AG10803 (cell line): ENCODE measurements at regions not wholly inside any gene's neighbourhood (a gene's known extent, or its start where the extent isn't known, plus 50 kb on each side); places are given as distances from the start of the nearest gene placed in this dataset.
A peak's percentile ranks its signal among the peaks of the same experiment; 100 is the strongest.

Experiments
- DNase-seq: peaks from one replicate; pipeline ENCODE4 v3.0.0; 2010; ENCODE audit warnings: low read depth
- H3K4me3 ChIP-seq: 2 replicates; pipeline ENCODE4 v1.5.1; 2011; ENCODE audit warnings: mild to moderate bottlenecking, low read length, control low read depth
- CTCF ChIP-seq: conservative IDR thresholded peaks from 2 replicates; pipeline ENCODE4 v1.5.1; 2011; ENCODE audit warnings: mild to moderate bottlenecking, low read length, control low read depth, inconsistent platforms

DNA sequence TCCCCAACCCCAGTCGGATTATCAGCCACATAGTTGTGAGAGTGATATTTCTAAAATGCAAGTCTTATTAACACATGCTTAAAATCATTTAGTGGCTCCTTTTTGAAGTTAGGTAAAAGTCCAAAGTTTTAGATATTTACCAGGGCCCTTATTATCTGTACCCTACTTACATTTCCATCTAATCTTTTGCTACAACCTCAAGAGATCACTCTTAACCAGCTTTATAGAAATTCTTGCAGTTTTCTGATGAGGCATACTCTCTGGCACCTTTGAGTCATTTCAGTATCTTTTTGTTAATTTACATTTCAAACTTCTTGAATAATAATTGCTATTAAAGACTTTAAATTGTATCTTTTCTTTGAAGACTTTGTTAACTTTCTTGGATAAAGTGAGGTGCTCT lies 453.3 kb downstream of the RFPL4B start:
- DNase-seq, result no peak
- H3K4me3 ChIP-seq, result no peak overlapping the region
- TF ChIP-seq CTCF, result no peak

- TF ChIP-seq CTCF, result no peak
- H3K4me3 ChIP-seq, result no peak overlapping the region
- peak; percentile 32 for DNase-seq
Observed at GRCh38 chr6:112800916-112801315, 453.8 kb downstream of the RFPL4B start.

DNA sequence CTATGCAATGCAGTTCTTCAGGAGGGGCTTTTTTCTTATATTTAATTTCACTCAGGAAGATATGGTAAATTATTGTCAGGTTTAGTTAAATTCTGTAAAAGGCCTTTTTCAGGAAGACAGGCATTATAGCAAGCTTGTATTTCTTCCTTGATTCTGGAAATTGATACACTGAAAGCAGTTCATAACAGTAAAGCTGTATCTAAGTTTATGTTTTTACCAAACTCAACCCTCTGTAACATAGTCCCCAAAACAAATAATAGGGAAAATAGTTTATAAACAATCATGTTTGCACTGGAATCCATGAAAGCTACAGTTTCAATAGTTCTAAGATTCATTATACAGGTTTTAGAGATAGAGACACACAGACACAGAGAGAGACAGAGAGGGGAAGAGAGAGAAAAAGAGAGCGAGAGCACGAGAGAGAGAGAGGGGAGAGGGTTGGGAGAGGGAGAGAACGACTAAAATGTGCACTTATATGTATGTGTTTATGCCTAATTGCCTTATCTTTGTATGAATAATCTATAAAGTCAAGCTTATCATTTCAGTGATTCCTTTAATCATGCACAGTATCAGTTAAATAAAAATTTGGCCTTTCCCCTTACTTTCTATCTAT lies 454.4 kb downstream of the RFPL4B start:
- H3K4me3 ChIP-seq, result no peak overlapping the region
- TF ChIP-seq CTCF, result no peak
- DNase-seq, result no peak

DNA sequence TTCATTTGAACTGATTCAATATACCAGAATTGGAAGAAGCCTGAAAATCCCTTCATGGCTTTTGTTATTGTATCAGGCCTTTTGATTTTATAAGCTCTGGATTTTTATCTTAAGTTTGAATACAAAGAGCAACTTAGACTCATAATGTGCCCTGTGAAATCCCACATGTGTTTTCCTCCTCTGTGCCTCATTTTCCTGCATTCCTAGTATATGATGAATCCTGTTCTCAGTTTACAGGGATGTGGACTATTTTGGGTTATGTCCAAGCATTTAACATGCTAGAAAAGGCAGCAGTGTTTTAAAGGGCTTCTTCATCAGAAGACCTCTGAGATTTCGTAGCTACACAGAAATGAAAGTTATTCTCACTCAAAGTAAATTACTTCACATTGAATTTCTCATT lies 455.0 kb downstream of the RFPL4B start:
- peak; percentile 92 for DNase-seq

DNA sequence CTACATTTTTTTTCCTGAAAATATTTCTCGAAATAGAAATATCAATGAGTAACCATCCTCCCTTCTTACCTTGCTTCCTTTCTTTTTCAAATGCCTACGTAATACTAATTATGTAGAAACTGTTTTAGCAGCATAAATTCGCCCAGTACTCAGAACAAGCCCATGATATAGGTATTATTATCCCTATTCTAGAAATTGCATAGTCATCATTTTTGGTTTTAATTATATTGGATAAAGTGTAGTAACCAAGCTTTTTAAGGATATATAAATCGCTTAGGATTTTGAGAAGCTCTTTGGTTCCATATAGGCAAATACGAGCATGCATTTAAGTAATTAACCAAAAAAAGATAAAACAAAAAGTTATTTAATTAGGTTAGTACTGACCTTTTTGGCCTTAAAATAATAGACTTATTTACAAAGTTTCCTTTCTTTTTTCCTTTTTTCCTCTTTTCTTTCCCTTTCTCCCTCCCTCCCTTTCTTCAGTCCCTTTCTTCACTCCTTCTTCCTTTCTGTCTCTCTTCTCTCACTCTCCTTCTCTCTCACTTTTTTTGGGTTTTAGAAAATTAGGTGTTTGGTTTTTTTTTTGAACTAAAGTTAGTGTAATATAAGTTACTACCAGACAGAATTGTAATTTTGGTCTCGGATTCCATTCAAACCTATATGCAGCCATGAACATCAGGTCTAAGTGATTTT lies 457.7 kb downstream of the RFPL4B start:
- no peak for TF ChIP-seq CTCF
- no peak for DNase-seq

More for the DNA sequence above, 455.0 kb downstream of the RFPL4B start:
- H3K4me3 ChIP-seq, result no peak overlapping the region
- TF ChIP-seq CTCF, result no peak

DNA sequence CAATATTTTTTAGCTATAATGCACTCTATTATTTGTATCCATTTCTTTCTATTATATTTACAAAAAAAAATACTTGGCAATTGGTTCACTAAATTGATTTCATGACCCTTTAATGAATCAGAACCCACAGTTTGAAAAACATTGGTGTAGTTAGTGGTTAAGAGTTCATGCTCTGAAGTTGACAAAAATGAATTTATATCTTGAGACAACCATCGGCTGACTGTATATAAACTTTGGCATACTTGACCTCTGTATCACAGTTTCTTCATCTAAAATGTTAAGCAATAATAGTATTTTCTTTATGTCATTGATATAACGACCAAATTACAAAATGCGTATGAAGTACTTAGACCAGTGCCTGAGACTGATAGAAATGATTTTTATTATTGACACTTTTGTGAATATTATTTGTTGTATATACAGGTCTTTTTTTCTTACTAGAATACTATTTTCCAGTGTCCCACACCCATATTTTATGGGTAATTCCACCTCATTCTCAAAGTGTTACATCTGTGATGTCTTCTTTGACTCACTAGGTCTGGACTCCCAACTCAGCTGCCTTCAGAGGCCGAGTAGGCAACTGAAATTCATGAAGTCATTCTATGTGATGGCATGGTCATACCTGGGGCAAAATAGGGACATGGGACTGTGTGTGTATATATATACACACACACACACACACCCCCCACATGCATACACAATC lies 459.2 kb downstream of the RFPL4B start:
- H3K4me3 ChIP-seq, result no peak overlapping the region
- no peak for TF ChIP-seq CTCF
- peak; percentile 37 for DNase-seq

More for the DNA sequence above, 457.7 kb downstream of the RFPL4B start:
- H3K4me3 ChIP-seq, result no peak overlapping the region
